22Rv1 (cell line): ENCODE measurements at regions not wholly inside any gene's neighbourhood (a gene's known extent, or its start where the extent isn't known, plus 50 kb on each side); places are given as distances from the start of the nearest gene placed in this dataset.

Experiments
- CTCF ChIP-seq: fragments of 450-650 bp; IDR thresholded peaks from 2 replicates; pipeline ENCODE4 v1.5.1; 2017; ENCODE audit warnings: mild to moderate bottlenecking
- ZFX ChIP-seq: fragments of 450-650 bp; IDR thresholded peaks from 2 replicates; pipeline ENCODE4 v1.6.1; 2017; ENCODE audit warnings: antibody characterized with exemption, borderline replicate concordance

GRCh38 chr4:19842471-19842870 lies 409.2 kb upstream of the SLIT2 start:
- TF ChIP-seq CTCF (no peak), ZFX (no peak)
